ENCODE measurements at regions not wholly inside any gene's neighbourhood (a gene's known extent, or its start where the extent isn't known, plus 50 kb on each side); places are given as distances from the start of the nearest gene placed in this dataset.

- TF ChIP-seq CTCF (IDR thresholded peaks at IDR 0.05) (no peak), POLR2A (IDR thresholded peaks at IDR 0.05) (no peak)
These were observed 155.5 kb upstream of the RPS6KA2 start for GRCh38 chr6:166782520-166782919.
